Fibroblast of skin of right quadriceps (primary cell): ENCODE measurements at regions not wholly inside any gene's neighbourhood (a gene's known extent, or its start where the extent isn't known, plus 50 kb on each side); places are given as distances from the start of the nearest gene placed in this dataset.
A peak's percentile ranks its signal among the peaks of the same experiment; 100 is the strongest.

Source experiments
- DNase-seq: peaks from one replicate; pipeline ENCODE4 v3.0.0-alpha.2; 2013

DNA sequence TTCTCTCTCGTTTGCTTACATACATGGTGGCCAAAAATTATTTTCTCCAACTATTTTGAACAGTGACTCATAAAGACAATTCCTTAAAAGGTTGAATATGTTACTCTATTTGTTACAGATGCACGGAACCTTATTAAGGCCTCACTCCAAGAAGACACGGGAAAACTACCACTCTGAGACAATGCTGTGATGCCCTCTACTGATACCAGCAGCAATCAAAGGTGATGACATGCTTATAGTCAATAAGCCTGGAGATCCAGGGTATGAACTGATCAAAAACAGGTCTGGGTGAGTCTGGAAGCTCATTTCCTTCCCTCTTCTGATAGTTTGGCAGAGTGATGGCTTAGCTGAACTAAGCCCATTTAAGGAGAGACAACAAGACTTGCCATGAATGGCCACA, 563.0 kb downstream of the LRRIQ3 start:
- DNase-seq, result no peak

DNA sequence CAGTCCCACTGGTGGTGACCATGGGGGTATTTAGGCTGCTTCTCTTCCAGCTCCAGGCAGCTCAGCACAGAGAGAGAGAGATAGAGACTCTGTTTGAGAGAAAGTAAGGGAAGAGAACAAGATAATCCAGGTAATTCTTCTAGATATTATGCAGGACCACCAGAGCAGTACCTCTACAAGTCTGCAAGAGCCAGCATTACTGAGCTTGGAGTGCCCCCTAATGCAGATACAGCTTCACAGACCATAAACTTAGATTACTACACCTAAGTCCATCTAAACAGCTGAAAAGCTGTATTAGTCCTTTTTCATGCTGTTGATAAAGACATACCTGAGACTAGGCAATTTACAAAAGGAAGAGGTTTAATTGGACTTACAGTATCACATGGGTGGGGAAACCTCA, 570.3 kb downstream of the LRRIQ3 start:
- no peak for DNase-seq

DNA sequence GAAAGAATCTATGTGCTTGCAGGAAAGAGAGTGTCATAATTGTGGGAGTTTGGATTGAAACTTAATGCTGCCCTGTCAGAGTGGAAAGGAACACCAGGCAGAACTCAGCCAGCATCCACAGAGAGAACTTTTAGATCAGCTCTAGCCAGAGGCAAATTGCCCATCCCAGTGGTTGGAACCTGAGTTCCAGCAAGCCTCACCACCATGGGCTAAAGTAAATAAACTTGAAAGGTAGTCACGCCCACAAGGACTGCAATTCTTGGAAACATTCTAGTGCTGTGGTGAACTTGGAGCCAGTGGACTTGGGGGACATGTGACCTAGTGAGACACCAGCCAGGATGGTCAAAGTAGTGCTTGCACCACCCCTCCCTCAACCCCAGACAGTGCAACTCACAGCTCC, 571.6 kb downstream of the LRRIQ3 start:
- DNase-seq, result no peak

DNA sequence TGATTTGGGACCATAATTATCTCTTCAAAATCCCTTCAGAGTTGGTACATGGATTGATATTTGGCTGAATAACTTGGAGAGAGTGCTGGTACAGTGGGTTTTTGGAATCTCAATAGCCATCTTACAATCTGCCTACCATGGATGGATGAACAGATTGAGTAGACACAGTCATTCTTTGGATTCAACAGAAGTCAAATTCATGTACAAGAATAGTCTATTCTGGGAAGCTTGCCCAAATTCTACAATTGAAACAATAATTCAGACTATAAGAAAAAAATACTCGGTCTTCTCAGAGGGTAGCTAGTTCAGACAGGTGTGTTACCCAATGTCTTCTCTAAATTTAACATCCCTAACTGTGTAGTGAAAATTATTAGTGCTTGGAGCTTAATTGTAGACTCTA, 574.0 kb downstream of the LRRIQ3 start:
- DNase-seq, result no peak

DNA sequence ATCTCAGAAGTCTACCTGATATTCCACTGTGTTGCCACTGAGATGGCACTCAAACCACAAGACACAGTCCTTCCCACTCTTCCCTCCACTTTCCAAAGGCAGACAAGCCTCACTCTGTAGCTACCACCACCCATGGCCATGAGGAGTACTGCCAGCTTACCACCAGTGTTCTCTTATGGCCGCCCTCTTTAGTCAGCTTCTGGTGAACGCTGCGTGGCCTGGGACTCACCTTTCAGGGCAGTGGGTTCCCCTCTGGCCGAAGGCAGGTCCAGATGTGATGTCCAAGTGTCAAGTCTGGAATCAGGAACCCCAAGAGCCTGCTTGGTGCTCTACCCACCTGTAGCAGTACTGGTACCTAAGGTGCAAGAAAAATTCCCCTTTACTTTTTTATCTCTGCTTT, 580.8 kb downstream of the LRRIQ3 start:
- no peak for DNase-seq

GRCh38 chr1:73611681-73612080, 586.3 kb downstream of the LRRIQ3 start:
- peak; percentile 2 for DNase-seq

DNA sequence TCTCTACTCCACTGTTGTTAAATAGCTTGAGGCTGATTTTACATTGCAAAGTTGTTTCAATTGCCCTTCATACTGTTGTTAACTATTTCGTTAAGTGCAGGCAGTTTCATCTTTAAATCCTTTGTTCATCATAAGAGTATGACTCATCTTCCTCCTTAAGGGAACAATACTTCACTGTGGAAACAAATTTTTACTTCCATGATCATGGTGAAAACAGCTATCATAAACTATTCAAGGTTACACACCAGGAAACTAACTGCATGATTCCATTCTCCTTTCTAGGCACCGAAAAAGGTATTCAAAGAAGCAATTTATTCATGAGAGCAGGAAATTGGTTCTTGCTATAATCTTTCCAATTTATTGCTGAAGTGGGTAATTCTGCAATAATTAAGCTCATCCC, 593.2 kb downstream of the LRRIQ3 start:
- no peak for DNase-seq

- no peak for DNase-seq
Measured at GRCh38 chr1:73604211-73604610, 593.8 kb downstream of the LRRIQ3 start.

DNA sequence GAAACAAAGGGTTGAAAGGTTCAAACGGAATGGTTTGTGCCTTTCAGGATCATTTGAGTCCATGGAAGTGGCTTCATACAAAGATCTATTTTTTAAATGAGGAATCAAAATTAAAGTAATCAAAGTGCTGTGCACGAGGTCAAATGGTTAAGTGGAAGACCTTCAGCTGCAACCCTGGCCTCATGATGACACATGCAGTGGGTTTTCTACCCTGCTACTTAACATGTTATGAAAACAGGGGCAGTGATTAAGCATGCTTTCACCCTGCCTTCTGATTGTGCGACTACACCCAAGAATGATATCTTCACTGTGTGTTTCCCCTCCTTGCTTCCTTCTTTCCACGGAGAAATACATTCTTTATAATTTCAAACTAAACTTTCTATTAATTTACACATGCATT, 604.2 kb downstream of the LRRIQ3 start:
- peak; percentile 20 for DNase-seq

DNA sequence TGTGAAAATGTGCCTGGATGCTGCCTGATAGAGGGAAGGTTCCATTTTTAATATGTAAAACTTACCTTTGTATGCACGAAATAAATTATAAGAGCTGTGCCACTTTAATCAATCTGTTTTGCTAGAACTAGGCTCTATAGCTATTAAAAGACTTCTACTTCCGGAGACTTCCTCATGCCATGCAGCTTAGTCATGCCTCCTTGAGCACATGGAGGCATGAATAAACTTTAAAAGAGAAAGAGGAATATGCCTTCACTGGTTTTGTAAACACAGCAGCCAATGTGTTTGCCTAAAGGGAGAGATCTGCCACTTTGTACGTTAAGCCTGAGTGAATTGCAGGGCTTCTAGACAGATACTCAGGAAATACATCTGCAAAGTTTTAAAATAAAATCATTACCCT, 604.6 kb downstream of the LRRIQ3 start:
- peak; percentile 80 for DNase-seq

- DNase-seq, result no peak
Measured at GRCh38 chr1:73587080-73587479, 610.9 kb downstream of the LRRIQ3 start.

- DNase-seq, result no peak
Measured at GRCh38 chr1:73577206-73577605, 620.8 kb downstream of the LRRIQ3 start.

DNA sequence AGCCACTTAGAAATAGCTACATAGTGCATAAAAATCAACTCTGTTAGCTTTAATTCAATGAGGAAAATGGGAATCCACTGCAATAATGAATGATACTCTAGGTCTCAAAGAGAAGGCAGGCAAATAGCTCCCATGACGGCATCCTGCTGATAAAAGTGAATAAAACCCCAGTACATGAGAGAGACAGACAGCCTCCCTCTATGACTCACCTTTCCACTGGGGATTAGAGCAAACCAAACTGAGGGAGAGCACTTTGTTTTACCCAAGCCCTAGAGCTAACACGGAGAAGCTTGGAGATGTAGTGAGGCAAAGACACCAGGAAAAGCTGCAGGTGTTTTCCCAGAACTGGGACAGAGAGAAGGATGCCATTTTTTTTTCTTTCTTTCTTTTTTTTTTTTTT, 621.9 kb downstream of the LRRIQ3 start:
- DNase-seq, result no peak

GRCh38 chr1:73564294-73564693, 633.7 kb downstream of the LRRIQ3 start:
- no peak for DNase-seq

DNA sequence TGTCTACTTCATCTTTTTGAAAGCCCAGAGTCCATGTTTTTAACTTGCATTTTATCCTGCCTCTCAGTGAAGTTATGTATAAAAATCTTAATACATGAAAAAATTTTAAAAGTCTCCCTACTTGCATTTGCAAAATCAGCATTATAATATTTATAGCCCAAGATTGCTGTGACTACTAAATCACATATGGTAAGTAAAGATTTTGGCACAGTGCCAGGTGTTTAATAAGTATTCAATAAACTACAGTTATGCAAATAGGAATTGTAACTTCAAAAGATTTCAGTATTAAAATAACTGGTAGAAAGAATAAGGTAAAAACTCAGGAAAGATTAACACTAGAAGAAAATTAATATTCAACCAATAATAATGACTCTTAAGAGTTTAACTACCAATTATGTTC, 641.7 kb downstream of the LRRIQ3 start:
- DNase-seq, result no peak

DNA sequence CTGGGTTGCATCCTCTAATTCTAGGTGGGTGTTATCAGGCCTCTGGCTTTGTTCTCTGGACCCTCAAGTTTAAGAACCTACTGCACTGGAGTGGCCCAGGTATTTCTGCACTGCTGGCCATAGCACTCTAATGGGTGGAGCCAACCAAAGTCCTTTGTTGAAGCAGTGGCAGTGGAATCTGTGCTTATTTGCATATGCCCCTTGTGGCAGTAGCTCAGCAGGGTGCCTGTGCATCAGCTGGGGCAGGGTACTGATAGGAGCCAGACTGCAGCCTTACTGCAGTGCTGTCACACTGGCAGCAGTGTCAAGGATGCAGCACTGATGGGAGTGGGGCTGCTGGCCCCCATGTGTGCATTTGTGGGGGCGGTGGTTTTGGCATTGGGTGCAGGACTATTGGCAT, 660.6 kb downstream of the LRRIQ3 start:
- no peak for DNase-seq

DNA sequence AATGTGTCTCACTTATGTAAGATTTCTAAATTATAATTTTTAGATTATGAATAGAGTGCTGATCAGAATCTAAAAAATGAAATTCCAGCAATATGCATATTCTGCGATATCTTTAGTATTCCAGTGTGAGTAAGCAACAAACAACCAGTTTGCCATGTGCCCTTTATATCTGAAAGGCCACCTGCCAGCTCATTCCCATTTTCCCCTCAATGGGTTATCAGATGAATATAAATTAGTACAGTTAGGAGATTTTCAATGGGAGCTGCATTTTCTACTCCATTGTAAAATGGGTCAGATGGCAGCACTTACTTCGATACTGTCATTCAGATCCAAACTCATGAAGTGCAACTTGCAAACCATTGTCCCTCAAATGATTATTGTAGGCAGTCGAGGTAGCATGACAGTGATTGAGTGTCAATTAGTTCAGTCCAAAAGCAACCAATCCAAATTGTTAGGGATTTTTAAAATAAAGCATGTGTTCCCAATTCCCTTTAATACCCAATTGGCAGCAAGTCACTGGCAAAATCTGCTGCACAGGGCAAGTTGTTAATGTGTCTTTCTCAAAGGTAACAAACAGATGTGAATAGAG, 680.3 kb downstream of the LRRIQ3 start:
- no peak for DNase-seq

DNA sequence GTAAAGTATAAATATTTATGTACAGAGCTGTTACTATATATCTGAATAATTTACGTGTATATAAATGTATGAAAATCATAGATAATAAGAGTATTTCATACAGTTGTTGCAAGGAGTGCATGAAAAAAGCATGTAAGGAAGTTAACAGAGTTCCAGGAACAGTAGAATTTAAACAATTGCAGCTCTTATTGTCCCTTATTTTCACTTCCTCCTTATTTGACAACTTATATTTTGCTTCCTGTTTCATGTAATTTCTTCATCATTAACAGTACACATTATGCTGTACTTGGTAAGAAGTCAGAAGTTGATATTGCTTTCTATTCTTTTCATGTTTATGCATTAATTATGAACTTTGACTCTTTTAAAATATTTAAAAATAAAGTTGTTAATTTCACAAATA, 681.5 kb downstream of the LRRIQ3 start:
- DNase-seq, result no peak

DNA sequence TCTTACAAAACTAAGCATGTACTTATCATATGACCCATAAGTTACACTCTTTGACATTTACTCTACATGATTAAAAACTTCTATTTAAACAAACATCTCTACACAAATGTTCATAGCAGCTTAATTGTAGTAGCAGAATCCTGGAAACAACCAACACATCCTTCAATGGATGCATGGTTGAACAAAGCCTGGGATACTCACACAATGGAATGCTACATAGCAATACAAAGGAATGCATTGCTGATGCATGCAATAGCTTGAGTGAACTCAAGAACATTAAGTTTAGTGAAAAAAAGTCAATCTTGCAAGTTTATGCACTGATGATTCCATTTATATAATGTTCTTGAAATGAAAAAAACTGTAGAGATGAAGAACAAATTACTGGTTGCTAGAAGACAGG, 686.9 kb downstream of the LRRIQ3 start:
- DNase-seq, result no peak

DNA sequence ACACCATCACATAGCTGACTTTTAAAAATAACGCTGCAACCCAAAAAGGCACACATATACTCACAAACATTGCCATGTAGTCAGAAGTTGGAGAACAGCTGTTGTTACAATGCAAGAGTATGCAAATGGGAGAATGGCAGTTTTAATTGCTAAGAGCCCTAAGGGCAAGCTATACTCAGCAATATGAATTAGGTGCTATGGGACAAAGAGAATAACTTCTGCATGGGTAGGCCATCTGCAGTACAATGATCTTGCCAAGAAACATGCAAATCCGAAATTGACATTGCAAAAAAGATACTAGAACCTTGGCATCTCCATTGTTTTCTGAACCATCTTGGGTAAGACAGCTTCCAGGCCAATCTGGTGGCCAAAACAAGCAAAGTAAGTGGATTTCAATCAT, 697.8 kb downstream of the LRRIQ3 start:
- no peak for DNase-seq

DNA sequence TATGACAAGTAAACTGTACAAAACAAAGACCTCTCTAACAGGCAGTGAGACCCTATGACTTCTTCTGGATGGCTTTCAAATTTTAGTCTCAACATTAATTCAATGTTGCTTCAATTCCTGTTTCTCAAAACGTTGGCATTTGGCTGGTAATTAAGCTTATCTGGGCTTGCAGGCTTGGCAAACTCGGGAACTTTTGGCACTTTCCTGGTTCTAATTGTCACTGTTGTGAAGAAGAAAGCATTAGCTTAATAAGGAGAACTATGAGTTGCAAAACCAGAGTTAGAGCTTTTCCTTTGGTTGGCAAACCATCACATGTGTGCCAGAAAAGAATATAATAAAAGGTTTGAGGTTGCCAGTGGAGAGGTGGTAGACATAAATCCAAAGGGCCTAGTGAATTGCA, 698.3 kb downstream of the LRRIQ3 start:
- DNase-seq, result no peak

DNA sequence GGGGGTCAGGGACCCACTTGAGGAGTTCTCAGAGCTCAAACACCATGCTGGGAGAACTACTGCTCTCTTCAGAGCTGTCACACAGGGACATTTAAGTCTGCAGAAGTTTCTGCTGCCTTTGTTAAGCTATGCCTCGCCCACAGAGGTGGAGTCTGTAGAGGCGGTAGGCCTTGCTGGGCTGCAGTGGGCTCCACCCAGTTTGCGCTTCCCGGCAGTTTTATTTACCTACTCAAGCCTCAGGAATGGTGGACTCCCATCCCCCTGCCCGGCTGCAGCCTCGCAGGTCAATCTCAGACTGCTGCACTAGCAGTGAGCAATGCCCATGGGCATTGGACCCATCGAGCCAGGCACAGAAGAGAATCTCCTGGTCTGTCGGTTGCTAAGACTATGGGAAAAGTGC, 706.4 kb downstream of the LRRIQ3 start:
- no peak for DNase-seq

DNA sequence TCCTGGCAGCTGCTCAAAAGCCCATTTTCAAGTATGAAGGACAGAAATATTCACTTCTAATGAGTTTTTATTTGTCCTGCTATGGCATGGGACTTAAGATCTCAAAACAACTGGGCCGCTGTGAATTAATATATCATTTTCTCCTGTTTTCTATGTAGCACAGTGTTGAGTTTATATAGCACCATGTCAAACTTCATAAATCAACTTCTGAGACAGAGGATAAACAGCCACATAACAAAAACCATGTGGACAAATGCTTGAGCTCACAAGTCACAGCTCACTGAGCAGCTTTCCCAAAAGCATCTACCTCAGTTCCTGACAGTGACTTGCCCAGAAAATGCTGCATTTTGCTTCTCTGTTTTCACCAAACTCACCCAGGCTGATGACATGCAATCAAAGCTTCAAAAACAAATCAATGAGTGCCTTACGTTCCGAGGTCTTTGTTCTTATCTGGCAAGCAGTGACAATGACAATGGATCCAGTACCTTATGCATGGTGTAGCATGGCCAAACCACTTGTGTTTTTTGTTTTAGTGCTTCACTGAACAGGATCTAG, 722.6 kb downstream of the LRRIQ3 start:
- no peak for DNase-seq

- no peak for DNase-seq
Measured at GRCh38 chr1:73472810-73473209, 725.2 kb downstream of the LRRIQ3 start.

DNA sequence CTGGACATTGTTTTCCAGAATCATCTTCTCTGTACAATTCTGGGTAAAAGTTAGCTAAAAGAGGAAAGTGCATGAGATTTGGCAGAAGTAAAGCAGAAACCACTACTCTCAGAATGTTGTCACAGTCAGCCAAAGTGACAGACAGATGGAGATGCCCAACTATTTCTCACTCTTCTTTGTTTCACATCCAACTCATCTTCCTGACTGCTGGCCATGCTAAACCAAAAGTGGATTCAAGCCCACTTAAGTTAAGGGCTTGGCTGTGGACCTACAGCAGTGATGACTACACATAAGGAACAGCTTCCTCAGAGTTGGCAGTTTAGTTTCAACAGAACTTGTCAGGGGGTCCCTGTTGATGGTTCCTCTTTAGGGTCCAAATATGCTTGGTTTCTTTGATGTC, 730.2 kb downstream of the LRRIQ3 start:
- DNase-seq, result no peak

DNA sequence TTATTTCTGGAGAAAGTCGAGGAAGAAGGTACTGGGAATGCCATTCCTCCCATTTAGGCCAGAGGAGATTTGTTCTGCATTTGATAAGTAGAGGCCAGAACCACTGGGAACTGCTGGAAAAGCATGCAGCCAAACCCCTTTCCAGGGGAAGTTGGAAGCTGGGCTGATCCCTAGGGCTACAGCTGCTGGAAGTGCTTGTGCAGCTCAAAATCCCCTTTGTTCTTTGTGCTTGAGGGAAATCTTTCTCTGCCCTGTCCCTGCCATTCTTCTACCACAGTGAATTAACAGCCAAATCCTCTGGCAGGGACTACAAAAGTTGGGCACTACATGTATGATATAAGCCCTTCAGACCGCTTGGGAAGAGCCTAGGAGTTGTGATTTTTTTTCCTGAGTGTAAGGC, 734.1 kb downstream of the LRRIQ3 start:
- no peak for DNase-seq
